Hepatocyte (in vitro differentiated cells): ENCODE measurements at regions not wholly inside any gene's neighbourhood (a gene's known extent, or its start where the extent isn't known, plus 50 kb on each side); places are given as distances from the start of the nearest gene placed in this dataset.

Experiments used
- CTCF ChIP-seq: fragments of 200-600 bp; sonication (generic); IDR thresholded peaks from 2 replicates; pipeline ENCODE4 v1.5.1; 2016; ENCODE audit warnings: antibody characterized with exemption, mild to moderate bottlenecking; ENCODE audit not compliant: poor library complexity
- EZH2 ChIP-seq: fragments of 200-600 bp; sonication (generic); IDR thresholded peaks from 2 replicates; pipeline ENCODE4 v1.6.1; 2016; ENCODE audit warnings: antibody characterized with exemption, mild to moderate bottlenecking, borderline replicate concordance
- EZH2phosphoT487 ChIP-seq: fragments of 200-600 bp; sonication (generic); IDR thresholded peaks from one replicate; pipeline ENCODE4 v1.6.1; 2018; ENCODE audit warnings: antibody characterized with exemption, mild to moderate bottlenecking, low read depth, moderate library complexity; ENCODE audit not compliant: unreplicated experiment, severe bottlenecking

GRCh38 chrX:99468993-99469392, 941.1 kb downstream of the PCDH19 start:
- TF ChIP-seq CTCF (no peak), EZH2 (no peak), EZH2phosphoT487 (no peak)
